ENCODE measurements at regions not wholly inside any gene's neighbourhood (a gene's known extent, or its start where the extent isn't known, plus 50 kb on each side); places are given as distances from the start of the nearest gene placed in this dataset.

DNA sequence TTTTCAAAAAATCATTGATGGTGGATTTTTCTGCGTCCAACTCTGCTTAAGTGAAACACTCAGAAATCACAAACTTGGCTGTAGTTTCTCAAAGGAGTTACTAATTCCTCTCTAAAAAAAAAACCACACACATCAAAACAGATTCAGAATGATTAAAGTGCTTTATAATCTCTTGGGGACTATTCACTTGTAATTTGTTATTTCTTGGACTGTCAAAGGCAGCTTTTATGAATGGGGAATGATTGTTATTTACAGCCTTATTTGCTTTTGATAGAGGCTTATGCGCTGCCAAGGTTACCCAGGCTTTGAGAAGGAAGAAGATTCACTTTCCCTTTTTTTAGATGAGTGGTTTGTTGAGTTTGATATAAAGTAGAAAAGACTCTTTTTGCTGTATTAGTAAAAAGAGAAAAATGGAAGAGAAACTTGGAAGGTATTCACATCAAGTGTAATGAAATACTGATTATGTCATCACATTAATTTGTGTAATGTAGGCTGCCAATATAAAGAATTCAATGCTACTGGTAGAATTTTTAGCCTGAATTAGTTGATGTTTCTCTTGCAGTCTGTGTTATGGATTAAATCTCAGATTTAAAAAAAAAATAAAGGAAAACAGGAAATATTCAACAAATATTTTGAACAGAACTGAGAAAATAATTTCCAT is 381.0 kb upstream of the SASH1 start:
- no peak for TF ChIP-seq POLR2A (IDR thresholded peaks at IDR 0.05; ENCODE audit: low read length)
- no peak for TF ChIP-seq GATA1 (IDR thresholded peaks at IDR 0.05; ENCODE audit: low read depth, low read length)
